ENCODE measurements at regions not wholly inside any gene's neighbourhood (a gene's known extent, or its start where the extent isn't known, plus 50 kb on each side); places are given as distances from the start of the nearest gene placed in this dataset.
A peak's percentile ranks its signal among the peaks of the same experiment; 100 is the strongest.

GRCh38 chr21:38741950-38742256 lies 63.8 kb upstream of the ETS2 start:
- Histone ChIP-seq H3K27ac (ENCODE audit: low read depth, low read length) (no peak overlapping the region), H2AFZ (ENCODE audit: low read length) (no peak overlapping the region), H3K4me3 (ENCODE audit: insufficient read depth, low read length) (no peak overlapping the region), H3K36me3 (ENCODE audit: insufficient read depth, low read length) (no peaks in the 10 kb centered on the region), H3K9me3 (ENCODE audit: low read depth, low read length) (no peaks in the 10 kb centered on the region), H4K20me1 (ENCODE audit: insufficient read depth, low read length) (no peaks in the 10 kb centered on the region), H3K27me3 (ENCODE audit: insufficient read depth, low read length) (peaks cover 26% of the 10 kb centered on the region), H3K4me1 (ENCODE audit: insufficient read depth, low read length) (no peaks in the 10 kb centered on the region), H3K4me2 (ENCODE audit: insufficient read depth, low read length) (no peak overlapping the region), H3K79me2 (ENCODE audit: insufficient read depth, low read length) (no peaks in the 10 kb centered on the region)
- no peak for DNase-seq (ENCODE audit: insufficient read length, low spot score, missing footprints)
- no peak for TF ChIP-seq CTCF (IDR thresholded peaks at IDR 0.05; ENCODE audit: extremely low read depth, low read depth, low read length)

DNA sequence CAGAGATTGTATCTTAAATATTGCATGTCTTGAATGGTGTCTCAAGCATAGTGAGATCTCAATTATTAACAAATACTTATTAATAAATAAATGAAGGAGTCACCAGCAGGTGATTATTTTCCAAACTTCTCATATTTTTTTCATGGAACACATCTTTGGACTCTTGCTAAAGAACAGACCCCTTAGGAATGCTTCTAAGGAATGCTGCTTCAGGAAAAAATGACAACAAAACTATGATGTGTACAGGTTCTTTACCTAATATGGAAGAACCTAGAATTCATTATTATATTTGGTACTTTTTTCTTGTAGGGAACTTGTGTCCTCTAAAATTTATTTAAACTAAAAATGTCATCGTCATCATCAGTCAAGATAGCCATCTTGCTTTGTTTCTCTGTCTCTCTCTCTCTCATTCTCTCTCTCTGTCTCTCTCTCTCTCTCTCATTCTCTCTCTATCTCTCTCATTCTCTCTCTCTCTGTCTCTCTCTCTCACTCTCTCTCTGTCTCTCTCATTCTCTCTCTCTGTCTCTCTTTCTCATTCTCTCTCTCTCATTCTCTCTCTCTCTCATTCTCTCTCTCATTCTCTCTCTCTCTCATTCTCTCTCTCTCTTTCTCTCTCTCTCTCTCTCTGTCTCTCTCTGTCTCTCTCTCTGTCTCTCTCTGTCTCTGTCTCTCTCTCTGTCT lies 63.0 kb upstream of the ETS2 start:
- Histone ChIP-seq H3K4me3 (ENCODE audit: insufficient read depth, low read length) (no peak overlapping the region), H3K36me3 (ENCODE audit: insufficient read depth, low read length) (no peaks in the 10 kb centered on the region), H3K4me1 (ENCODE audit: insufficient read depth, low read length) (no peaks in the 10 kb centered on the region), H4K20me1 (ENCODE audit: insufficient read depth, low read length) (no peaks in the 10 kb centered on the region), H2AFZ (ENCODE audit: low read length) (no peak overlapping the region), H3K9me3 (ENCODE audit: low read depth, low read length) (no peaks in the 10 kb centered on the region), H3K27ac (ENCODE audit: low read depth, low read length) (no peak overlapping the region), H3K79me2 (ENCODE audit: insufficient read depth, low read length) (no peaks in the 10 kb centered on the region), H3K27me3 (ENCODE audit: insufficient read depth, low read length) (peaks cover 33% of the 10 kb centered on the region), H3K4me2 (ENCODE audit: insufficient read depth, low read length) (no peak overlapping the region)
- no peak for DNase-seq (ENCODE audit: insufficient read length, low spot score, missing footprints)
- TF ChIP-seq CTCF (IDR thresholded peaks at IDR 0.05; ENCODE audit: extremely low read depth, low read depth, low read length): no peak

GRCh38 chr21:38743772-38744529 lies 61.8 kb upstream of the ETS2 start:
- Histone ChIP-seq H3K4me1 (ENCODE audit: insufficient read depth, low read length) (no peaks in the 10 kb centered on the region), H3K9me3 (ENCODE audit: low read depth, low read length) (no peaks in the 10 kb centered on the region), H3K27ac (ENCODE audit: low read depth, low read length) (no peak overlapping the region), H4K20me1 (ENCODE audit: insufficient read depth, low read length) (no peaks in the 10 kb centered on the region), H3K4me2 (ENCODE audit: insufficient read depth, low read length) (no peak overlapping the region), H3K27me3 (ENCODE audit: insufficient read depth, low read length) (peaks cover 43% of the 10 kb centered on the region), H3K79me2 (ENCODE audit: insufficient read depth, low read length) (no peaks in the 10 kb centered on the region), H3K36me3 (ENCODE audit: insufficient read depth, low read length) (no peaks in the 10 kb centered on the region), H2AFZ (ENCODE audit: low read length) (peak overlapping the region; percentile 22), H3K4me3 (ENCODE audit: insufficient read depth, low read length) (no peak overlapping the region)
- no peak for TF ChIP-seq CTCF (IDR thresholded peaks at IDR 0.05; ENCODE audit: extremely low read depth, low read depth, low read length)
- DNase-seq (ENCODE audit: insufficient read length, low spot score, missing footprints): no peak

- Histone ChIP-seq H3K9me3 (ENCODE audit: low read depth, low read length) (no peaks in the 10 kb centered on the region), H4K20me1 (ENCODE audit: insufficient read depth, low read length) (no peaks in the 10 kb centered on the region), H3K4me2 (ENCODE audit: insufficient read depth, low read length) (no peak overlapping the region), H3K4me1 (ENCODE audit: insufficient read depth, low read length) (no peaks in the 10 kb centered on the region), H3K79me2 (ENCODE audit: insufficient read depth, low read length) (no peaks in the 10 kb centered on the region), H3K36me3 (ENCODE audit: insufficient read depth, low read length) (no peaks in the 10 kb centered on the region), H2AFZ (ENCODE audit: low read length) (no peak overlapping the region), H3K27ac (ENCODE audit: low read depth, low read length) (no peak overlapping the region), H3K27me3 (ENCODE audit: insufficient read depth, low read length) (peaks cover 45% of the 10 kb centered on the region), H3K4me3 (ENCODE audit: insufficient read depth, low read length) (no peak overlapping the region)
- no peak for TF ChIP-seq CTCF (IDR thresholded peaks at IDR 0.05; ENCODE audit: extremely low read depth, low read depth, low read length)
- DNase-seq (ENCODE audit: insufficient read length, low spot score, missing footprints): no peak
These were observed 60.9 kb upstream of the ETS2 start for GRCh38 chr21:38744861-38745260.

Data from osteoblast (primary cell).